SU-DHL-6 (cell line): ENCODE measurements at regions not wholly inside any gene's neighbourhood (a gene's known extent, or its start where the extent isn't known, plus 50 kb on each side); places are given as distances from the start of the nearest gene placed in this dataset.

Experiments
- H2AFZ ChIP-seq: fragments of 200-600 bp; sonication (generic); 2 replicates; pipeline ENCODE4 v1.6.1; 2014; ENCODE audit warnings: low read depth, mild to moderate bottlenecking, moderate library complexity, mixed read lengths, antibody characterized with exemption, low read length; ENCODE audit not compliant: severe bottlenecking
- H3F3A ChIP-seq: fragments of 200-600 bp; shearing (Covaris generic); 2 replicates; pipeline ENCODE4 v1.6.0; 2016; ENCODE audit warnings: antibody characterized with exemption, mild to moderate bottlenecking; ENCODE audit not compliant: insufficient read depth
- H3K27ac ChIP-seq: fragments of 200-600 bp; sonication (generic); 2 replicates; pipeline ENCODE4 v1.5.1; 2016; ENCODE audit warnings: low read depth, mild to moderate bottlenecking, low read length, moderate library complexity, mixed read lengths
- H3K27me3 ChIP-seq: fragments of 200-600 bp; sonication (generic), shearing (Covaris generic); 2 replicates; pipeline ENCODE4 v1.6.0; 2014; ENCODE audit warnings: mild to moderate bottlenecking, low read length
- H3K36me3 ChIP-seq: fragments of 200-600 bp; sonication (generic); 2 replicates; pipeline ENCODE4 v1.6.1; 2014; ENCODE audit warnings: mild to moderate bottlenecking, low read length, mixed read lengths
- H3K4me2 ChIP-seq: fragments of 300-600, 200-600 bp; shearing (Covaris generic), sonication (generic); 2 replicates; pipeline ENCODE4 v1.6.0; 2014; ENCODE audit warnings: low read length, low read depth, mild to moderate bottlenecking; ENCODE audit not compliant: poor library complexity, severe bottlenecking
- H3K4me3 ChIP-seq: fragments of 200-600 bp; sonication (generic); 2 replicates; pipeline ENCODE4 v1.5.1; 2014; ENCODE audit warnings: antibody characterized with exemption, low read length, mild to moderate bottlenecking, mixed read lengths; ENCODE audit not compliant: insufficient read depth, poor library complexity, severe bottlenecking
- H3K79me2 ChIP-seq: fragments of 200-600 bp; sonication (generic); 2 replicates; pipeline ENCODE4 v1.6.1; 2014; ENCODE audit warnings: mild to moderate bottlenecking, low read length, moderate library complexity; ENCODE audit not compliant: insufficient read depth
- H3K9ac ChIP-seq: fragments of 200-600 bp; sonication (generic); 2 replicates; pipeline ENCODE4 v1.7.0; 2014; ENCODE audit warnings: mild to moderate bottlenecking, low read length
- H3K9me2 ChIP-seq: fragments of 200-600 bp; sonication (generic); replicated peaks from 2 replicates; pipeline ENCODE4 v1.6.1; 2014; ENCODE audit warnings: low read length; ENCODE audit not compliant: insufficient read depth
- H3K9me3 ChIP-seq: fragments of 200-600 bp; sonication (generic); 2 replicates; pipeline ENCODE4 v1.6.1; 2014; ENCODE audit warnings: low read length, mixed read lengths; ENCODE audit not compliant: insufficient read depth
- H4K20me1 ChIP-seq: fragments of 200-600 bp; sonication (generic); 2 replicates; pipeline ENCODE4 v1.6.1; 2014; ENCODE audit warnings: low read depth, mild to moderate bottlenecking, antibody characterized with exemption, low read length, moderate library complexity, mixed read lengths
- EZH2phosphoT487 ChIP-seq: fragments of 200-600 bp; sonication (generic), shearing (Covaris generic); conservative IDR thresholded peaks from 2 replicates; pipeline ENCODE4 v1.6.1; 2018; ENCODE audit warnings: mild to moderate bottlenecking, antibody characterized with exemption, low read length, moderate library complexity, mixed read lengths
- TF ChIP-seq, protein P1 (sequence below): fragments of 200-600 bp; sonication (generic); IDR thresholded peaks from one replicate; pipeline ENCODE4 v1.5.1; 2017; ENCODE audit warnings: antibody characterized with exemption, mild to moderate bottlenecking, low read length, moderate library complexity; ENCODE audit not compliant: insufficient read depth, poor library complexity, severe bottlenecking

DNA sequence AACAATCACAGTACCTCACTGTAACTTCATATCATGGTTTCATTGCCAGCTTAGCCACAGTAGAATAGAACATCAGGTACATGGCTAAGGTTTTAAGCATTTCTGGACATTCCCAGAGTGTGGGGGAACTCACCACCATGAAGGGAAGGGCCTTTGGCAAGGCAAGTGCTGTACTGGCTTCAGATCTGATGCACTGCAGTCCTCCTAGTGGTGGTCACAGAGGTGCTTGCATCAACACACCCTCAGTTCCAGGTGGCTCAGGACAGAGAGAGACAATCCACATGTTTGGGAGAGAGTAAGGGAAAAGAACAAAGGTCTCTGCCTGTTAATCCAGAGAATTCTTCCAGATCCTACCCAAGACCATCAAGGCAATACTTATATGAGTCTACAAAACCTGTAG is 528.4 kb upstream of the RGS18 start:
- Histone ChIP-seq H3K9me2 (no peaks in the 10 kb centered on the region), H3K4me3 (no peak overlapping the region), H3K27ac (no peak overlapping the region), H3K79me2 (no peaks in the 10 kb centered on the region), H2AFZ (no peak overlapping the region), H3F3A (no peaks in the 10 kb centered on the region), H3K27me3 (no peaks in the 10 kb centered on the region), H3K9ac (no peak overlapping the region), H3K9me3 (no peaks in the 10 kb centered on the region), H3K4me2 (no peak overlapping the region), H3K36me3 (no peaks in the 10 kb centered on the region), H4K20me1 (no peaks in the 10 kb centered on the region)
- TF ChIP-seq, protein P1, sequence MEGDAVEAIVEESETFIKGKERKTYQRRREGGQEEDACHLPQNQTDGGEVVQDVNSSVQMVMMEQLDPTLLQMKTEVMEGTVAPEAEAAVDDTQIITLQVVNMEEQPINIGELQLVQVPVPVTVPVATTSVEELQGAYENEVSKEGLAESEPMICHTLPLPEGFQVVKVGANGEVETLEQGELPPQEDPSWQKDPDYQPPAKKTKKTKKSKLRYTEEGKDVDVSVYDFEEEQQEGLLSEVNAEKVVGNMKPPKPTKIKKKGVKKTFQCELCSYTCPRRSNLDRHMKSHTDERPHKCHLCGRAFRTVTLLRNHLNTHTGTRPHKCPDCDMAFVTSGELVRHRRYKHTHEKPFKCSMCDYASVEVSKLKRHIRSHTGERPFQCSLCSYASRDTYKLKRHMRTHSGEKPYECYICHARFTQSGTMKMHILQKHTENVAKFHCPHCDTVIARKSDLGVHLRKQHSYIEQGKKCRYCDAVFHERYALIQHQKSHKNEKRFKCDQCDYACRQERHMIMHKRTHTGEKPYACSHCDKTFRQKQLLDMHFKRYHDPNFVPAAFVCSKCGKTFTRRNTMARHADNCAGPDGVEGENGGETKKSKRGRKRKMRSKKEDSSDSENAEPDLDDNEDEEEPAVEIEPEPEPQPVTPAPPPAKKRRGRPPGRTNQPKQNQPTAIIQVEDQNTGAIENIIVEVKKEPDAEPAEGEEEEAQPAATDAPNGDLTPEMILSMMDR = no peak
- no peak for TF ChIP-seq EZH2phosphoT487

GRCh38 chr1:191634801-191635508 is 523.3 kb upstream of the RGS18 start:
- no peaks in the 10 kb centered on the region for H3K36me3 ChIP-seq
- no peak overlapping the region for H3K27ac ChIP-seq
- no peaks in the 10 kb centered on the region for H3K79me2 ChIP-seq
- H3K4me3 ChIP-seq = no peak overlapping the region
- no peak overlapping the region for H3K9ac ChIP-seq
- H3K9me3 ChIP-seq = no peaks in the 10 kb centered on the region
- no peaks in the 10 kb centered on the region for H3K27me3 ChIP-seq
- TF ChIP-seq, protein P1 = no peak
- TF ChIP-seq EZH2phosphoT487 = no peak
- H4K20me1 ChIP-seq = no peaks in the 10 kb centered on the region
- H2AFZ ChIP-seq = no peak overlapping the region
- H3K4me2 ChIP-seq = no peak overlapping the region
- no peaks in the 10 kb centered on the region for H3F3A ChIP-seq
- H3K9me2 ChIP-seq = no peaks in the 10 kb centered on the region

- Histone ChIP-seq H4K20me1 (no peaks in the 10 kb centered on the region), H3K36me3 (no peaks in the 10 kb centered on the region), H3K27me3 (no peaks in the 10 kb centered on the region), H3K79me2 (no peaks in the 10 kb centered on the region), H3F3A (no peaks in the 10 kb centered on the region), H3K27ac (no peak overlapping the region), H3K9me3 (no peaks in the 10 kb centered on the region), H3K9me2 (no peaks in the 10 kb centered on the region), H3K4me2 (no peak overlapping the region), H2AFZ (no peak overlapping the region), H3K9ac (no peak overlapping the region), H3K4me3 (no peak overlapping the region)
- TF ChIP-seq EZH2phosphoT487 = no peak
- TF ChIP-seq, protein P1 = no peak
These were observed 521.9 kb upstream of the RGS18 start for GRCh38 chr1:191636345-191636744.
